GM12878 (cell line): ENCODE measurements at regions not wholly inside any gene's neighbourhood (a gene's known extent, or its start where the extent isn't known, plus 50 kb on each side); places are given as distances from the start of the nearest gene placed in this dataset.

Experiments used
- ATAC-seq: fragments of 200-7000 bp; cut with Tn5 transposase; 3 replicates; pipeline ENCODE4 v1.9.1; 2020; ENCODE audit warnings: mild to moderate bottlenecking, moderate library complexity
- BruUV-seq: library from RNA; stranded (reverse); fragments of 400-500 nt; replicated peaks from 2 replicates; lab custom pipeline; 2021; lab: Mats Ljungman, UMichigan
- CTCF ChIA-PET: fragments of 300-600 bp; sonication (Branson Sonifier 250); formaldehyde crosslinking; extraction: SDS; loops from one replicate; lab custom pipeline; 2021; ENCODE audit warnings: inconsistent platforms; lab: Yijun Ruan, JAX
- POLR2A ChIA-PET: fragments of 350-600 bp; formaldehyde crosslinking; extraction: SDS; loops from one replicate; lab custom pipeline; 2021; ENCODE audit warnings: inconsistent platforms; lab: Charles Lee
- RAD21 ChIA-PET: fragments of 300-600 bp; sonication (Branson Sonifier 250); formaldehyde crosslinking; loops from one replicate; lab custom pipeline; 2023; ENCODE audit warnings: antibody characterized with exemption; ENCODE audit not compliant: unreplicated experiment; lab: Charles Lee
- SMC1A ChIA-PET: fragments of 300-600 bp; sonication (Branson Sonifier 250); formaldehyde crosslinking; loops from one replicate; lab custom pipeline; 2023; ENCODE audit not compliant: unreplicated experiment, uncharacterized antibody; lab: Charles Lee
- DNase-seq: peaks from one replicate; pipeline ENCODE4 v3.0.0-alpha.2; 2011; ENCODE audit warnings: low read depth, low spot score
- FAIRE-seq: peaks from 3 replicates; lab custom pipeline; 2011; peaks lifted over from hg19 to GRCh38; lab: Jason Lieb, UNC
- H2AFZ ChIP-seq: 2 replicates; pipeline ENCODE4 v1.6.0; 2011; ENCODE audit warnings: low read depth, low read length, control low read depth; ENCODE audit not compliant: control insufficient read depth
- H3K27ac ChIP-seq: 2 replicates; pipeline ENCODE4 v1.5.1; 2011; ENCODE audit warnings: control low read depth; ENCODE audit not compliant: control insufficient read depth, insufficient read depth
- H3K27me3 ChIP-seq, 2 experiments: replicated peaks in 1 of 2; 2 replicates each; pipeline versions ENCODE4 v1.6.0 to v1.6.1; 2011; ENCODE audit warnings: low read length in 1 of 2; ENCODE audit not compliant: control insufficient read depth in 2 of 2, insufficient read depth in 2 of 2
- H3K36me3 ChIP-seq, 2 experiments: 2 replicates each; pipeline ENCODE4 v1.5.1; 2011; ENCODE audit warnings: low read length in 1 of 2; ENCODE audit not compliant: control insufficient read depth in 2 of 2, insufficient read depth in 2 of 2
- H3K4me1 ChIP-seq: 2 replicates; pipeline ENCODE4 v1.6.1; 2011; ENCODE audit warnings: mild to moderate bottlenecking, low read length, moderate library complexity, mixed read lengths; ENCODE audit not compliant: control insufficient read depth, insufficient read depth
- H3K4me2 ChIP-seq: 2 replicates; pipeline ENCODE4 v1.6.0; 2011; ENCODE audit warnings: control low read depth; ENCODE audit not compliant: control insufficient read depth, insufficient read depth
- H3K4me3 ChIP-seq: fragments of 200-600 bp; sonication (generic); 2 replicates; pipeline ENCODE4 v1.5.1; 2016
- H3K79me2 ChIP-seq: 2 replicates; pipeline ENCODE4 v1.6.0; 2011; ENCODE audit warnings: low read length; ENCODE audit not compliant: control insufficient read depth, insufficient read depth
- H3K9ac ChIP-seq: 2 replicates; pipeline ENCODE4 v1.8.0; 2011; ENCODE audit warnings: low read length, control low read depth, mixed read lengths; ENCODE audit not compliant: control insufficient read depth, insufficient read depth
- H3K9me3 ChIP-seq: replicated peaks from 3 replicates; pipeline ENCODE4 v1.5.1; 2011; ENCODE audit warnings: mild to moderate bottlenecking, low read length; ENCODE audit not compliant: control insufficient read depth, insufficient read depth
- H4K20me1 ChIP-seq: 2 replicates; pipeline ENCODE4 v1.6.0; 2011; ENCODE audit not compliant: control insufficient read depth, insufficient read depth
- CREM ChIP-seq: IDR thresholded peaks from 2 replicates; pipeline ENCODE4 v1.6.1; 2014; ENCODE audit warnings: antibody characterized with exemption, low read depth
- HSF1 ChIP-seq: fragments of 150-350 bp; IDR thresholded peaks from 2 replicates; pipeline ENCODE4 v1.6.1; 2014; ENCODE audit warnings: mild to moderate bottlenecking, low read depth, low read length
- MYC ChIP-seq: IDR thresholded peaks from 2 replicates; pipeline ENCODE4 v1.6.1; 2011; ENCODE audit warnings: mild to moderate bottlenecking, low read length, moderate library complexity, inconsistent platforms; ENCODE audit not compliant: insufficient read depth, insufficient replicate concordance, insufficient read length, severe bottlenecking
- RELB ChIP-seq: fragments of 450-650 bp; IDR thresholded peaks from 2 replicates; pipeline ENCODE4 v1.6.1; 2017; ENCODE audit warnings: low read depth, mild to moderate bottlenecking, moderate library complexity
- SP1 ChIP-seq: IDR thresholded peaks from one replicate; pipeline ENCODE4 v1.6.1; 2011; ENCODE audit warnings: low read depth, low read length
- STAT3 ChIP-seq: IDR thresholded peaks from 2 replicates; pipeline ENCODE4 v1.6.1; 2011; ENCODE audit warnings: low read depth, low read length, improper control_type of control experiment
- USF2 ChIP-seq: IDR thresholded peaks from 2 replicates; pipeline ENCODE4 v1.6.1; 2011; ENCODE audit warnings: low read depth, low read length, improper control_type of control experiment, borderline replicate concordance
- ZNF384 ChIP-seq: IDR thresholded peaks from 2 replicates; pipeline ENCODE4 v1.6.1; 2012; ENCODE audit warnings: low read depth, mild to moderate bottlenecking, low read length, improper control_type of control experiment, borderline replicate concordance
- ZNF592 ChIP-seq: fragments of 450-650 bp; IDR thresholded peaks from 2 replicates; pipeline ENCODE4 v1.6.1; 2017; ENCODE audit warnings: mild to moderate bottlenecking, moderate library complexity
- in situ Hi-C: fragments of 300-500 bp; cut with MboI; formaldehyde crosslinking; loops from 9 replicates; pipeline ENCODE4 v1.14.3; 2018; ENCODE audit warnings: mixed read lengths
- intact Hi-C: fragments of 100-400 bp; cut with micrococcal nuclease; formaldehyde crosslinking; loops from one replicate; pipeline ENCODE4 v1.14.2; 2022; ENCODE audit not compliant: unreplicated experiment
- TF ChIP-seq, protein P1 (sequence below): fragments of 450-650 bp; IDR thresholded peaks from 2 replicates; pipeline ENCODE4 v1.6.1; 2017; ENCODE audit warnings: borderline replicate concordance

DNA sequence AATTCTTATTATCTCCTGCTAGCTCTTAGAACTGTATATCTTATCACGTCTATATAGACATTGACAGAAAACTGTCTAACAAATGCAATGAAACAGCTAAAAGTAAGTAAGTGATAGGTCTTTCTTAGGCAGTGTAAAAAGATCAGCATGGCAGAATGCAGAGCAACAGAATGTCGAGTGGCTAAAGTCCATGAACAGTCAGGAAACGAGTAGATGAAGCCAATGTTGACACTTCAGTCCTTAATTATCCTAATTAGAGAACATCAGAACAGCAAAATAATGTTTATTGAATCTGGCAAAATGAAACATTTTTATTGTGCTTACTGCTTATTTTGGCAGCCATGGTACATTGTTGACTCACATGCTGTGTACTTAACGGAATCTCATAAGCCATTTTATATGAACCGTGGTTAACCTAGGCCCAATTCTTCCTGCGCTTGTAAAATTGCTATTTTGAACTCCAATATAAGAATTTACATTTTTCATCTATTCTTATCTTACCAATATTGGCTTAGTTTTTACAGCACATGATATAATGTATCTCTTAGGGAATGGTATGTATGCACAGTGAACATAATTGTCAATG lies 748.1 kb downstream of the DACH1 start (continued):
- no peak for TF ChIP-seq RELB
- no peak for TF ChIP-seq ZNF592
- TF ChIP-seq HSF1 = no peak
- TF ChIP-seq STAT3 = no peak
- no peak for TF ChIP-seq CREM

DNA sequence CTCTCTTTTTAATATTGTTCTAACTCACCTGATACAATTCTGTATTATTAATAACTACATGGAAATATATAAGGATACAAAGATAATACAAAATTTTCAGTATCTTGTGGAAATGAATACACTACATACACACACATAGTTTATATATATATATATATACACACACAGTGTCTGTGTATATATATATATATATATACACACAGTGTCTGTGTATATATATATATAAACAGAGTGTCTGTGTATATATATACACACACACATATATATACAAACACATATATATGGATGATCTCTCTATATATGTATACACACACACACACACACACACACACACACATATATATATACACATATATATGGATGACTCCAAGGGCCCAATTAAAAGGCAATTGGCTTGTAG lies 749.1 kb downstream of the DACH1 start:
- Histone ChIP-seq H3K27me3 (no peaks in the 10 kb centered on the region), H3K36me3 (no peaks in the 10 kb centered on the region), H4K20me1 (no peaks in the 10 kb centered on the region), H3K9me3 (no peaks in the 10 kb centered on the region), H3K9ac (no peak overlapping the region), H3K4me1 (no peaks in the 10 kb centered on the region), H3K4me3 (no peak overlapping the region), H3K4me2 (no peak overlapping the region), H3K79me2 (no peaks in the 10 kb centered on the region), H2AFZ (no peak overlapping the region), H3K27ac (no peak overlapping the region)
- RAD21 ChIA-PET = no interaction called here
- SMC1A ChIA-PET = interaction anchor here (0.6 kb wide), 1 partner anchor 210 kb away, joined by 3 read pairs; no protein-coding TSS in a partner anchor
- no peak for FAIRE-seq
- POLR2A ChIA-PET = no interaction called here
- no TSS peak for BruUV-seq
- in situ Hi-C loops = no loop called here
- intact Hi-C loops = no loop called here
- no peak for DNase-seq
- CTCF ChIA-PET = no interaction called here
- TF ChIP-seq, protein P1, sequence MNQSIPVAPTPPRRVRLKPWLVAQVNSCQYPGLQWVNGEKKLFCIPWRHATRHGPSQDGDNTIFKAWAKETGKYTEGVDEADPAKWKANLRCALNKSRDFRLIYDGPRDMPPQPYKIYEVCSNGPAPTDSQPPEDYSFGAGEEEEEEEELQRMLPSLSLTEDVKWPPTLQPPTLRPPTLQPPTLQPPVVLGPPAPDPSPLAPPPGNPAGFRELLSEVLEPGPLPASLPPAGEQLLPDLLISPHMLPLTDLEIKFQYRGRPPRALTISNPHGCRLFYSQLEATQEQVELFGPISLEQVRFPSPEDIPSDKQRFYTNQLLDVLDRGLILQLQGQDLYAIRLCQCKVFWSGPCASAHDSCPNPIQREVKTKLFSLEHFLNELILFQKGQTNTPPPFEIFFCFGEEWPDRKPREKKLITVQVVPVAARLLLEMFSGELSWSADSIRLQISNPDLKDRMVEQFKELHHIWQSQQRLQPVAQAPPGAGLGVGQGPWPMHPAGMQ = no peak
- TF ChIP-seq MYC (no peak), SP1 (no peak), USF2 (no peak), ZNF384 (no peak)
- ATAC-seq = no peak
